Inferior parietal cortex (tissue), 1 donor: ENCODE measurements at regions not wholly inside any gene's neighbourhood (a gene's known extent, or its start where the extent isn't known, plus 50 kb on each side); places are given as distances from the start of the nearest gene placed in this dataset.
"Not testable (repeated sequence)": the region's sequence is repeated elsewhere in the genome, so short reads cannot be mapped to it uniquely, and the experiment has no call there.

Source experiments
- DNase-seq: peaks from one replicate; pipeline ENCODE4 v3.0.0-alpha.2; 2016; ENCODE audit errors: extremely low spot score

DNA sequence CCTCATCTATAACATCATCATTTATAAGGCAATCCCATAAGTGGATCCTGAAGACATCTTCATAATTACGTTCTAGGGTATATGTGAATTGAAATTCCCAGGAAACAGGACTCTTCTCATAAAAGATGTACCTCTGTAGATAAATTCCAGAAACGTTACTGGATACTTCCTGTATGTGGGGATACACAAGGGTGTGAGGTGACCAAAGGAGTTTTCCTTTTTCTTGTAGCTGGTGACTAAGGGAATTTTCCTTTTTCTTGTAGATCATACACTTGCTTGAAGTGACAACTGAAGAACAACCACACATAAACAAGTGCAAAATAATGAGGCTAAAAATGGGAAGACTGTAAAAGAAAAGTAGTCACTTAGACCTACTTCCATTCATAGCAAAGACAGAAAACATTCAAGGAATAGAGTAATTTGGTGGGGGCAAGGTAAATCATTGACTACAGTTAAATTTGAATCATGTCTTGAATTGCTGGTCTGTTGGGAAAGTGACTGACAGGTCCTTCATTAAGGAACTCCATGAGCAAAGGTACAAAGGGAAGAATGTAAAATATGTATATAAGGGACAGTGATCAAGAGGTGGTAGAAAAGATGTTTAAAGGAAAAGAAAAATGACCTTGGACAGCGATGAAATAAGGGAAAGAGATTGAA is 53.2 kb upstream of the UBE2E3 start:
- DNase-seq: no peak

DNA sequence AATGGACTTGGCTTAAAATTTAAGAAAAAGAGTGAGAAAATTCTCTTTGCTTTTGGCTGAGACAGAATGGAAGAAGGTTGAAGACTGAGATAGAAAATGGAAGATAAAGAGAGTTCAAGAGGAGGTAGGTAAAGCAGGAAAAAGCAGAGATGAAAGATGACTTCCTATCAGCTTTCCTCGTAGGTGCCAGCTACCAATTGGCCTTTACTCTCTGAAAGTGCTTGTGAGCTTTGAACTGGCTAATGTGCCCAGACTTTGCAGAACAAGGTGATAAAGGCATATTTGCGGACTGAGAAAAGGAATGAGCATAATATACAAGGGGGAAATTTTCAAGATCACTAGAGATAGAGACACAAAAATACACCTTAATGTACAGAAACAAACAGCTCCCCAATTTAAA is 54.7 kb upstream of the UBE2E3 start:
- no peak for DNase-seq

DNA sequence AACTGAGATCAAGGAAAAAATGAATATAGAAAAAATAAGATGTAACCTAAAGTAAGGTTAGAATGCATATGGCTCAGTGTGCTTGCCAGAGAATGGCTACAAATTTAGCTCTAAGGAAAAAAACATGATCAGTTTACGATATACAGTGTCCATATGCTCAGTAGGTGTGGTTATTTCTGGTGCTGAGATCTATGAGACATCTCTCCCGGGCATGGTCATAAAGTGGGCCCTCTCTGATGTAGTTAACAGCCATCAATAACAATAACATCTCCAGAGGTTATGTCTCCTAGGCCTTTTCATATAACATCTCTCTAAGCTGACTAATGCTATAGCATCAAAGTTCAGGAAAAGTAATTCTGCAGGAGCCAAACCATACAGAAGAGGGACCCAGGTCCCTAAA is 56.3 kb upstream of the UBE2E3 start:
- no peak for DNase-seq

DNA sequence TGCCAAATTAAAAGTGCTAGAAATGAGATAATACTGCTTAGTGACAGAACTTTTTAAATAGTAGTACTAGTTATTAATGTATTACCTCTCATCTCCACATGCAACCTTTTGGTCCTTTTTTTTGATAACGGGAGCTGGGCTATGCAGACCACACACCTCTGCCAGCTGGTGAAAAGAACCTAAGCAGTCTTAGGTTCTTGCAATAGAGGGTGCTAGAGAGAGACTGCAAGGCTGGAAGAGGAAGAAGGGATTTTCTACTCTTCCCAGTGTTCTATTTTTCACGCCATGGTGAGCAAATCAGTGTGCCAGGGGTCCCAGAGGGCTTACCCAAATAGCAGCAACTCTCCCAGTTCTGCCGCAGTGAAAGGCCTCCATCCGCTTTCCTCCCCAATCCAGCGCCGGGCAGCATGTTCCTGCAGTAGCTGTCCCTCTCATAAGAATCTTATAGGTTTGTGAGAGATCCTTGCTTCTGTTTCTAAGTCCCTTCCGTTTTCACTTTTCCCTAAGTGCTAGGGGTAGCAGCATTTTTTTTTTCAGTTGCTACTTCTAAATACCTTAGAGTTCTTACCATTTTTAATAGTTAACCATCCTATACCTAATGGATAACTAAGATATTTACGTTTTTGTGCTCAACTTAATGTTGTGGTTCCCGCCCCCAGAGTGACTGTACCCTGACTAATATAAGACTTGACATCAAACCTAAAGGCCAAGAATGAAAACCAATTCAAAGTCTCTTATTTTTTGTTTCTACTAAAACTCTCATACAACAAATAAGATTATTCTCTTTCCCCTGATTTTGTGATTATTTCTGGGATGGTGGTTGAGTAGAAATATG is 69.4 kb upstream of the UBE2E3 start:
- DNase-seq: no peak

DNA sequence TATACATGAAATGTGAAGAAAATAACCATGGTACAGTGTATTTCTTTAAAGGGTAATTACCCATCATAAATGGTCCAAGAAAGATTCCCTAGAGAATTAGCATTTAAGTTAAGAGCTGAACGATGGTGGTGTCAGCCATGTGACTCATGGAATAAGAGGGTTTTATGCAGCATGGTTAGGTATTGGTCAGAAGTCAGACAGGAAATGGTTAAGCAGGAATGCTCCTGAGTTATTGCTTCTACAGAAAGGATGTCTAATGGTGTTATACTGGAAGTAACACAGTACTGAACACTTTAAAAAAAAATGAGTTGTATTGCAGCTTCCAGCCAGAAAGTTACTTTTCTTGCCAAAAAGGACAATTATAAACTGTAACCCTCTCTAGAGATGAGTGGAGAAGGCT is 72.7 kb upstream of the UBE2E3 start:
- no peak for DNase-seq

DNA sequence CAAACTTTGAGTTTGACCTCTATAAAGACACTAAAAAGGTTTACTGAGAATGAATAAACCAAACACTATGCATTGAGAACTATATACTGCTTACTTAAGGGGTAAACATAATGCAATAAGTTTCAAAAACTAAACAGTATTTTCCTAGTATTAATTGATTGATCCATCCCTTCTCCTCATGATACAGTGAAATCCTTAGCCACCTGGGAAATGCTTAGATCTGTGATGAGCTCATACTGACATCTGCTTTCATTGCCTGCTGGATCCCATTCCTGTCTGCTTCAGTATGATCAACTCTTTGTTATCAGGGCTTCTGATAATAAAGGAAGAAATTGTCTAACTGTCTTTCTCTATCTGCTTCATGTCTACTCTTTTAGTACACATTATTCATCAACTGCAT is 74.9 kb upstream of the UBE2E3 start:
- no peak for DNase-seq

GRCh38 chr2:180905002-180905401 is 75.4 kb upstream of the UBE2E3 start:
- DNase-seq: no peak

DNA sequence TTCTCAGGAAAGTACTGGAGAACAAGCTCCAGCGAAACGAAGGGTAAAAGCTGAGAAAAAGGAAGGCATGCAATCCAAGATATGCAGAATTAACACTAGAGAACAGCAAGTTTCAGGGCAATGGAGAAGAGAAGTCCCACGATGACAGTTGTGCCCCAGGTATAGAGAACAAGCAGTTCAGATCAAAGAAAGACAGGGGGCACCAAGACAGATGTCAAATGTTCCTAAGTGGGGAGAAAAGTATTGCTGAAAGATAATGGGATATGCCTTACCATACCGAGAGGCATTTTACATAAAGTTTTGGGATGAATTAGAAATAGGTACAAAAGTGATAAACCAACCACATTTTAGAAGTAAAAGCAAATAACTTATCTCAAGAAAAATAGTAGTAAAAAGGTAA is 79.1 kb upstream of the UBE2E3 start:
- no peak for DNase-seq

GRCh38 chr2:180893752-180894151 is 86.7 kb upstream of the UBE2E3 start:
- no peak for DNase-seq

DNA sequence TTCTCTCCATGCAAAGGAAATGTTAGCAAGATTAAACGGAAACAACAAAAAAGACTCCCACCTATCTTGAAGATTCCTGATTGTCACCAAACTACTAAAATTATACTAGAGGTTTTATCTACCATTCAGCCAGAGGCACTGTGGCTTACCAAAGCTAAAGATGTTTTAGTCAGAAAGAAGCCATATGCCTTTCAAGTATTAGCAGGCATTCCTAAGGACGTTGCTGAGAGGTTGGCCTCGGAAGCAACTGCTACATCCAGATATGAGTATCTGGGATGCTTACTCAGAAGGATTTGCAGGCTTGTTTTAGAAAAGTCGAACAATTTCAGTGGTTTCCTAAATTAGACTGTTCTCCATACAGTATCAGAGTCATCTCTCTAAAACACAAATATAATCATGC is 88.3 kb upstream of the UBE2E3 start:
- no peak for DNase-seq

DNA sequence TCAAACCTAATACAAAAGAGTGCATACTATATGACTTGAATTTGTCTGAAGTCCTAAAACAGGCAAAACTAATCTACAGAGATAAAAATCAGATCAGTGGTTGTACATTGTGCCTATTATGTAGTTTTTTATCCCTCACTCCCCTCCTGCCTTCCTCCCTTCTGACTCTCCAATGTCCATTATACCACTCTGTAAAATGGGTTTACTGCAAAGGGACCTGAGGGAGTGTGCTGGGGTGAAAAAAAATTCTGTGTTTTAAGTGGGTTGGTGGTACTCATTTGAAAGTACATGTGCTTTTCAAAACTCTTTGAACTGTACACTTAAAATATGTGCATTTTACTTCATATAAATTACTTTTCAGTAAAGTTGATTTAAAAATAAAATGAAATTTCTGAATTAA is 89.0 kb upstream of the UBE2E3 start:
- DNase-seq: no peak

DNA sequence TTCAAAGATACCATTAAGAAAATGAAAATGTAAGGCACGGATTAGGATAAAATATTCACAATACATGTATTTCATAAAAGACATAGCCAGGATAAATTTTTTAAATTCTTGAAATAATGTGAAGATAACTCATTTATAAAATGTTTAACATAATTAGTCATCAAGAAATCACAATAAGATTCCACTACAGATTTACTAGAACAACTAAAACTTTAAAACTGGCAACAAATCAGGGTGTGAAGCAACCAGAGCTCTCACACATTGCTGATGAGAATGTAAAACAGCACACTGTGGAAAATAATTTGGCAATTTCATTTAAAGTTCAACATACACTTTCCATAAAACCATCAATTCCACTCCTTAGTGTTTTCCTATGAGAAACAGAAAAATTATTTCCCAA is 89.6 kb upstream of the UBE2E3 start:
- DNase-seq: no peak

GRCh38 chr2:180882959-180883358 is 97.4 kb upstream of the UBE2E3 start:
- DNase-seq: no peak

DNA sequence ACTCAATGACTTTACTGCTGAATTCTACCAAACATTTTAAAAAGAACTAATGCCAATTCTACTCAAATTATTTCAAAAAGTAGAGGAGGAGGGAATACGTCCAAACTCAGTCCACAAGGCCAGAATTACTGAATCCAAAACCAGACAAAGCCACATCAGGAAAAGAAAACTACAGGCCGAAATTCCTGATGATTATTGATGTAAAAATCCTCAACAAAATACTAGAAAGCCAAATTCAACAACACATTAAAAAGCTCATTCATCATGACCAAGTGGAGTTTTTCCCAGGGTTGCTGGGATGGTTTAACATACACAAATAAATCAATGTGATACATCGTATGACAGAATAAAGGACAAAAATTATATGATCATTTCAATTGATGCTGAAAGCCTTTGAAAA is 103.9 kb upstream of the UBE2E3 start:
- no peak for DNase-seq

- no peak for DNase-seq
Measured at GRCh38 chr2:180873219-180873618, 107.2 kb upstream of the UBE2E3 start.

DNA sequence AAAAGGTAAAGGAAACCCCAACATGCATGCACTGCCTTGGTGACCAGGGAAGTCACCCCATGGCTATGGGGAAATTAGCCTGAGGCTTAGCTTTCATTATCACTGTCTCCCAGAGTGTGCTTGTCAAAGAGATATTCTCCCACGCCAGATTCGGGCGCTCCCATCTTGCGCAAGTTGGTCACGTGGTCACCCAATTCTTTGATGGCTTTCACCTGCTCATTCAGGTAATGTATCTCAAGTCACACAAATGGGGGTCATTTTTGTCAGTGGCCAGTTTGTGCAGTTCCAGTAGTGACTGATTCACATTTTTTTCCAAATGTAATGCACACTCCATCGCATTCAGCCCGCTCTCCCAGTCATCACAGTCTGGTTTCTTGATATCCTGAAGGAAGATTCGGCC is 107.6 kb upstream of the UBE2E3 start:
- DNase-seq: not testable (repeated sequence)

DNA sequence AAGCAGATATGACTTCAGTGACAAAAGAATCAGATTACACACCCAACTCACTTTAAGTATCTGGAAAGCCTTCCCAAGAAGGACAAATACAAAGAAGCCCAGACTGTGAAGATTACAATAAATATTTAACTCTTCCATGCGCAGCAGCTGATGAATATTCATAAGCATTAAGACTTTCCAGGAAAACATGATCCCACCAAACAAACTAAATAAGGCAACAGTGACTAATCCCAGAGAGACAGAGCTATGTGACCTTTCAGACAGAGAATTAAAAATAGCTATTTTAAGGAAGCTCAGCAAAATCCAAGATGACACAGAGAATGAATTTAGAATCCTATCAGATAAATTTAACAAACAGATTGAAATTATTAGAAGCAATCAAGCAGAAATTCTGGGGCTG is 108.2 kb upstream of the UBE2E3 start:
- DNase-seq: no peak

- DNase-seq: no peak
Measured at GRCh38 chr2:180871649-180872048, 108.8 kb upstream of the UBE2E3 start.

- no peak for DNase-seq
Measured at GRCh38 chr2:180849851-180850250, 130.6 kb upstream of the UBE2E3 start.

- no peak for DNase-seq
Measured at GRCh38 chr2:180848393-180848792, 132.0 kb upstream of the UBE2E3 start.

- DNase-seq: no peak
Measured at GRCh38 chr2:180846756-180847472, 133.5 kb upstream of the UBE2E3 start.

GRCh38 chr2:180842461-180842860 is 137.9 kb upstream of the UBE2E3 start:
- DNase-seq: no peak

DNA sequence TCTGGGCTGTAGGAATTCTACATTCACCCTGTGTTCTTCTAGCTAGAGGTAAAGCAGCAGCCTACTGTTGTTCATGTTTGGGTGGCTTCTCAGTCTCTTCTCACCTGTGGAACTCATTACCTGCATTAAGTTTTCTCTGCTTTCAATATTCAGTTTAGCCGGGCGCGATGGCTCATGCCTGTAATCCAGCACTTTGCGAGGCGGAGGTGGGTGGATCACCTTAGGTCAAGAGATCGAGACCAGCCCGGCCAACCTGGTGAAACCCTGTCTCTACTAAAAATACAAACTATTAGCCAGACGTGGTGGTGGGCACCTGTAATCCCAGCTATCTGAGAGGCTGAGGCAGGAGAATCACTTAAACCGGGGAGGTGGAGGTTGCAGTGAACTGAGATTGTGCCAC is 139.8 kb upstream of the UBE2E3 start:
- no peak for DNase-seq
